HG02571 (cell line): ENCODE measurements at regions not wholly inside any gene's neighbourhood (a gene's known extent, or its start where the extent isn't known, plus 50 kb on each side); places are given as distances from the start of the nearest gene placed in this dataset.

Source experiments
- ATAC-seq: cut with Tn5 transposase; IDR thresholded peaks from one replicate; pipeline ENCODE4 v1.9.1; 2021; ENCODE audit warnings: mild to moderate bottlenecking, moderate library complexity; ENCODE audit not compliant: unreplicated experiment

- ATAC-seq, result no peak
Measured at GRCh38 chr13:24042710-24043440, 117.6 kb upstream of the SPATA13 start.

- no peak for ATAC-seq
Measured at GRCh38 chr13:24043590-24044350, 116.8 kb upstream of the SPATA13 start.

- no peak for ATAC-seq
Measured at GRCh38 chr13:24045597-24045996, 114.9 kb upstream of the SPATA13 start.

- ATAC-seq, result no peak
Measured at GRCh38 chr13:24050292-24050711, 110.2 kb upstream of the SPATA13 start.

GRCh38 chr13:24050796-24051715 is 109.5 kb upstream of the SPATA13 start:
- no peak for ATAC-seq

GRCh38 chr13:24052547-24053518 is 107.7 kb upstream of the SPATA13 start:
- ATAC-seq, result no peak

- ATAC-seq, result peak; percentile 62
Measured at GRCh38 chr13:24053519-24054251, 106.8 kb upstream of the SPATA13 start.

GRCh38 chr13:24056616-24057137 is 103.8 kb upstream of the SPATA13 start:
- ATAC-seq, result no peak

GRCh38 chr13:24060993-24061392 is 99.5 kb upstream of the SPATA13 start:
- no peak for ATAC-seq

- ATAC-seq, result no peak
Measured at GRCh38 chr13:24063281-24063877, 97.1 kb upstream of the SPATA13 start.

- no peak for ATAC-seq
Measured at GRCh38 chr13:24064371-24064770, 96.1 kb upstream of the SPATA13 start.

- no peak for ATAC-seq
Measured at GRCh38 chr13:24065176-24065575, 95.3 kb upstream of the SPATA13 start.

- ATAC-seq, result no peak
Measured at GRCh38 chr13:24066405-24067295, 93.9 kb upstream of the SPATA13 start.

- no peak for ATAC-seq
Measured at GRCh38 chr13:24068472-24068871, 92.0 kb upstream of the SPATA13 start.

- no peak for ATAC-seq
Measured at GRCh38 chr13:24071016-24071415, 89.5 kb upstream of the SPATA13 start.

- no peak for ATAC-seq
Measured at GRCh38 chr13:24071423-24072075, 89.0 kb upstream of the SPATA13 start.

GRCh38 chr13:24073657-24074056 is 86.9 kb upstream of the SPATA13 start:
- ATAC-seq, result no peak
